GM23338 (cell line): ENCODE measurements at regions not wholly inside any gene's neighbourhood (a gene's known extent, or its start where the extent isn't known, plus 50 kb on each side); places are given as distances from the start of the nearest gene placed in this dataset.

ENCODE experiments used
- ATAC-seq: fragments of 200-7000 bp; cut with Tn5 transposase; 3 replicates; pipeline ENCODE4 v1.9.1; 2020
- DNase-seq: peaks from one replicate; pipeline ENCODE4 v3.0.0-alpha.2; 2015; ENCODE audit warnings: low spot score
- H2AFZ ChIP-seq: fragments of 200-600 bp; sonication (generic); 2 replicates; pipeline ENCODE4 v1.8.0; 2016; ENCODE audit warnings: antibody characterized with exemption, mild to moderate bottlenecking, moderate library complexity
- H3F3A ChIP-seq: fragments of 200-600 bp; sonication (generic); replicated peaks from 2 replicates; pipeline ENCODE4 v1.8.0; 2017; ENCODE audit warnings: antibody characterized with exemption, mixed run types, low read depth
- H3K27ac ChIP-seq: fragments of 200-600 bp; sonication (generic); 2 replicates; pipeline ENCODE4 v1.6.1; 2016; ENCODE audit warnings: low read depth
- H3K27me3 ChIP-seq: fragments of 200-600 bp; sonication (generic); 2 replicates; pipeline ENCODE4 v1.8.0; 2016; ENCODE audit warnings: mild to moderate bottlenecking, mixed run types, moderate library complexity; ENCODE audit not compliant: insufficient read depth
- H3K36me3 ChIP-seq: fragments of 200-600 bp; sonication (generic); 2 replicates; pipeline ENCODE4 v1.8.0; 2016; ENCODE audit warnings: mild to moderate bottlenecking; ENCODE audit not compliant: insufficient read depth
- H3K4me1 ChIP-seq: fragments of 200-600 bp; sonication (generic); 2 replicates; pipeline ENCODE4 v1.8.0; 2016; ENCODE audit warnings: mild to moderate bottlenecking, moderate library complexity; ENCODE audit not compliant: insufficient read depth
- H3K4me2 ChIP-seq: fragments of 200-600 bp; sonication (generic); 2 replicates; pipeline ENCODE4 v1.7.1; 2017; ENCODE audit warnings: mixed run types
- H3K4me3 ChIP-seq: fragments of 200-600 bp; sonication (generic); 2 replicates; pipeline ENCODE4 v1.6.1; 2016; ENCODE audit warnings: mixed run types
- H3K79me2 ChIP-seq: fragments of 200-600 bp; sonication (generic); replicated peaks from 2 replicates; pipeline ENCODE4 v1.8.0; 2017; ENCODE audit warnings: mild to moderate bottlenecking; ENCODE audit not compliant: insufficient read depth
- H3K9me2 ChIP-seq: fragments of 200-600 bp; sonication (generic); 2 replicates; pipeline ENCODE4 v1.8.0; 2017; ENCODE audit not compliant: insufficient read depth
- H4K20me1 ChIP-seq: fragments of 200-600 bp; sonication (generic); replicated peaks from 2 replicates; pipeline ENCODE4 v1.8.0; 2017; ENCODE audit warnings: mild to moderate bottlenecking; ENCODE audit not compliant: insufficient read depth
- H3K27ac Mint-ChIP-seq: 2 replicates; pipeline ENCODE4 v1.8.0; 2020; ENCODE audit warnings: inconsistent platforms, mild to moderate bottlenecking, moderate library complexity, mixed read lengths
- H3K27me3 Mint-ChIP-seq: 3 replicates; pipeline ENCODE4 v1.8.0; 2022; ENCODE audit warnings: low read depth, mild to moderate bottlenecking, moderate library complexity, mixed read lengths, inconsistent platforms; ENCODE audit not compliant: insufficient read depth, poor library complexity
- H3K36me3 Mint-ChIP-seq: 3 replicates; pipeline ENCODE4 v1.8.0; 2021; ENCODE audit warnings: low read depth, mild to moderate bottlenecking, inconsistent platforms, moderate library complexity, mixed read lengths
- H3K4me1 Mint-ChIP-seq: 3 replicates; pipeline ENCODE4 v1.8.0; 2020; ENCODE audit warnings: mild to moderate bottlenecking, inconsistent platforms, mixed read lengths
- H3K4me3 Mint-ChIP-seq: 3 replicates; pipeline ENCODE4 v1.8.0; 2021; ENCODE audit warnings: moderate library complexity, mild to moderate bottlenecking, inconsistent platforms, mixed read lengths
- H3K9me3 Mint-ChIP-seq: 3 replicates; pipeline ENCODE4 v1.8.0; 2020; ENCODE audit warnings: moderate library complexity, mild to moderate bottlenecking, inconsistent platforms, mixed read lengths
- CREB1 ChIP-seq: fragments of 250-450 bp; sonication (Bioruptor Pico); IDR thresholded peaks from 2 replicates; pipeline ENCODE4 v1.5.0; 2020; ENCODE audit warnings: low read depth, mild to moderate bottlenecking, moderate library complexity
- EZH2 ChIP-seq: fragments of 200-600 bp; sonication (generic); IDR thresholded peaks from one replicate; pipeline ENCODE4 v1.8.0; 2017; ENCODE audit warnings: antibody characterized with exemption, mild to moderate bottlenecking, low read depth; ENCODE audit not compliant: unreplicated experiment
- EZH2phosphoT487 ChIP-seq: fragments of 200-600 bp; sonication (generic); IDR thresholded peaks from one replicate; pipeline ENCODE4 v1.8.1; 2018; ENCODE audit warnings: antibody characterized with exemption; ENCODE audit not compliant: unreplicated experiment
- JUNB ChIP-seq: IDR thresholded peaks from one replicate; pipeline ENCODE4 v1.6.1; 2016; ENCODE audit warnings: antibody characterized with exemption; ENCODE audit not compliant: unreplicated experiment
- NANOG ChIP-seq: IDR thresholded peaks from 2 replicates; pipeline ENCODE4 v1.6.1; 2016; ENCODE audit warnings: antibody characterized with exemption, borderline replicate concordance
- POLR2AphosphoS5 ChIP-seq: IDR thresholded peaks from 2 replicates; pipeline ENCODE4 v1.6.1; 2016; ENCODE audit warnings: antibody characterized with exemption, low read depth
- STAT1 ChIP-seq: IDR thresholded peaks from one replicate; pipeline ENCODE4 v1.6.1; 2016; ENCODE audit warnings: antibody characterized with exemption; ENCODE audit not compliant: unreplicated experiment
- ZNF114 ChIP-seq: fragments of 250-450 bp; sonication (Bioruptor Pico); IDR thresholded peaks from 2 replicates; pipeline ENCODE4 v1.5.0; 2020; ENCODE audit warnings: mild to moderate bottlenecking, moderate library complexity
- ZNF331 ChIP-seq: fragments of 250-450 bp; sonication (Bioruptor Pico); IDR thresholded peaks from 2 replicates; pipeline ENCODE4 v1.5.0; 2020; ENCODE audit warnings: low read depth, mild to moderate bottlenecking, moderate library complexity
- TF ChIP-seq, protein P1 (sequence below): IDR thresholded peaks from one replicate; pipeline ENCODE4 v1.6.1; 2018; ENCODE audit warnings: antibody characterized with exemption; ENCODE audit not compliant: unreplicated experiment
- TF ChIP-seq, protein P2 (sequence below), 2 experiments: fragments of 200-600 bp in 1 of 2; sonication (generic) in 1 of 2; conservative IDR thresholded peaks; 2 replicates each; pipeline versions ENCODE4 v1.5.1 to v1.6.1; 2016 to 2017; ENCODE audit warnings: antibody characterized with exemption in 2 of 2, low read depth in 2 of 2, mild to moderate bottlenecking in 2 of 2, moderate library complexity in 1 of 2
- TF ChIP-seq, protein P3 (sequence below): fragments of 250-450 bp; sonication (Bioruptor Pico); IDR thresholded peaks from 2 replicates; pipeline ENCODE4 v1.5.0; 2020; ENCODE audit warnings: mild to moderate bottlenecking, moderate library complexity
- TF ChIP-seq, protein P4 (sequence below): IDR thresholded peaks from 2 replicates; pipeline ENCODE4 v1.6.1; 2016; ENCODE audit warnings: antibody characterized with exemption

DNA sequence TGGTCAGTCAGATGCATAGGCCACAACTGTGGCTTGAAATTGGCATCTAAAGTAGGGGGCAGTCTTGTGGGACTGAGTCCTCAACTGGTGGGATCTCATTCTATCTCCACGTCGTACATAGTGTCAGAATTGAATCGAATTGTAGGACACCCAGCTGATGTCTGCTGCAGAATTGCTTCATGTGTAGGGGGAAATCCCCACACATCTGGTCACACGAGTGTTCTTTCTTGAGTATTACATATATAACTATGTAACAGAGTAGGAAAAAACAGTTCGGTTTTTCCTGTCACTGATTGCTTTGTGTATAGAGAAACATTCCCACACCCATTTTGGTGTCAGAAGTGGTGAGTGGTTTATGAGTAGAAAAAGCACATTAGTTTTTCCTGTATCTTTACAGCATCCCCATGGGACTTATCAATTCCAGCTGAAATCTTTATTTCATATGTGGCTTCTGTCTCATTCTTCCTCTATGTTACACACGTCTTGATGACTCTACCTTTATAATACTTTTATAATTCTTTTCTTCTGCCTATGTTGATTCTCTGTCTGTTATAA lies 79.4 kb upstream of the PCGF5 start:
- H3K4me3 Mint-ChIP-seq: no peak overlapping the region
- ATAC-seq (no peak), DNase-seq (no peak)
- Histone ChIP-seq H2AFZ (no peak overlapping the region), H3K4me1 (no peaks in the 10 kb centered on the region), H3K4me3 (no peak overlapping the region), H3K27ac (no peak overlapping the region), H3K9me2 (no peaks in the 10 kb centered on the region), H3K79me2 (no peaks in the 10 kb centered on the region), H3K27me3 (no peaks in the 10 kb centered on the region), H3K36me3 (no peaks in the 10 kb centered on the region), H3F3A (no peaks in the 10 kb centered on the region), H4K20me1 (no peaks in the 10 kb centered on the region), H3K4me2 (no peak overlapping the region)
- no peaks in the 10 kb centered on the region for H3K36me3 Mint-ChIP-seq
- TF ChIP-seq ZNF114 (CRISPR knock-in tag) (no peak), CREB1 (no peak), EZH2phosphoT487 (no peak), NANOG (no peak), POLR2AphosphoS5 (no peak), ZNF331 (CRISPR knock-in tag) (no peak), STAT1 (no peak), EZH2 (no peak), JUNB (no peak)
- TF ChIP-seq, protein P1, sequence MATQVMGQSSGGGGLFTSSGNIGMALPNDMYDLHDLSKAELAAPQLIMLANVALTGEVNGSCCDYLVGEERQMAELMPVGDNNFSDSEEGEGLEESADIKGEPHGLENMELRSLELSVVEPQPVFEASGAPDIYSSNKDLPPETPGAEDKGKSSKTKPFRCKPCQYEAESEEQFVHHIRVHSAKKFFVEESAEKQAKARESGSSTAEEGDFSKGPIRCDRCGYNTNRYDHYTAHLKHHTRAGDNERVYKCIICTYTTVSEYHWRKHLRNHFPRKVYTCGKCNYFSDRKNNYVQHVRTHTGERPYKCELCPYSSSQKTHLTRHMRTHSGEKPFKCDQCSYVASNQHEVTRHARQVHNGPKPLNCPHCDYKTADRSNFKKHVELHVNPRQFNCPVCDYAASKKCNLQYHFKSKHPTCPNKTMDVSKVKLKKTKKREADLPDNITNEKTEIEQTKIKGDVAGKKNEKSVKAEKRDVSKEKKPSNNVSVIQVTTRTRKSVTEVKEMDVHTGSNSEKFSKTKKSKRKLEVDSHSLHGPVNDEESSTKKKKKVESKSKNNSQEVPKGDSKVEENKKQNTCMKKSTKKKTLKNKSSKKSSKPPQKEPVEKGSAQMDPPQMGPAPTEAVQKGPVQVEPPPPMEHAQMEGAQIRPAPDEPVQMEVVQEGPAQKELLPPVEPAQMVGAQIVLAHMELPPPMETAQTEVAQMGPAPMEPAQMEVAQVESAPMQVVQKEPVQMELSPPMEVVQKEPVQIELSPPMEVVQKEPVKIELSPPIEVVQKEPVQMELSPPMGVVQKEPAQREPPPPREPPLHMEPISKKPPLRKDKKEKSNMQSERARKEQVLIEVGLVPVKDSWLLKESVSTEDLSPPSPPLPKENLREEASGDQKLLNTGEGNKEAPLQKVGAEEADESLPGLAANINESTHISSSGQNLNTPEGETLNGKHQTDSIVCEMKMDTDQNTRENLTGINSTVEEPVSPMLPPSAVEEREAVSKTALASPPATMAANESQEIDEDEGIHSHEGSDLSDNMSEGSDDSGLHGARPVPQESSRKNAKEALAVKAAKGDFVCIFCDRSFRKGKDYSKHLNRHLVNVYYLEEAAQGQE: no peak
- TF ChIP-seq, protein P2, sequence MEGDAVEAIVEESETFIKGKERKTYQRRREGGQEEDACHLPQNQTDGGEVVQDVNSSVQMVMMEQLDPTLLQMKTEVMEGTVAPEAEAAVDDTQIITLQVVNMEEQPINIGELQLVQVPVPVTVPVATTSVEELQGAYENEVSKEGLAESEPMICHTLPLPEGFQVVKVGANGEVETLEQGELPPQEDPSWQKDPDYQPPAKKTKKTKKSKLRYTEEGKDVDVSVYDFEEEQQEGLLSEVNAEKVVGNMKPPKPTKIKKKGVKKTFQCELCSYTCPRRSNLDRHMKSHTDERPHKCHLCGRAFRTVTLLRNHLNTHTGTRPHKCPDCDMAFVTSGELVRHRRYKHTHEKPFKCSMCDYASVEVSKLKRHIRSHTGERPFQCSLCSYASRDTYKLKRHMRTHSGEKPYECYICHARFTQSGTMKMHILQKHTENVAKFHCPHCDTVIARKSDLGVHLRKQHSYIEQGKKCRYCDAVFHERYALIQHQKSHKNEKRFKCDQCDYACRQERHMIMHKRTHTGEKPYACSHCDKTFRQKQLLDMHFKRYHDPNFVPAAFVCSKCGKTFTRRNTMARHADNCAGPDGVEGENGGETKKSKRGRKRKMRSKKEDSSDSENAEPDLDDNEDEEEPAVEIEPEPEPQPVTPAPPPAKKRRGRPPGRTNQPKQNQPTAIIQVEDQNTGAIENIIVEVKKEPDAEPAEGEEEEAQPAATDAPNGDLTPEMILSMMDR (conservative IDR thresholded peaks at IDR 0.05; ENCODE audit: low read depth in 2 of 2): no peak
- TF ChIP-seq, protein P3, sequence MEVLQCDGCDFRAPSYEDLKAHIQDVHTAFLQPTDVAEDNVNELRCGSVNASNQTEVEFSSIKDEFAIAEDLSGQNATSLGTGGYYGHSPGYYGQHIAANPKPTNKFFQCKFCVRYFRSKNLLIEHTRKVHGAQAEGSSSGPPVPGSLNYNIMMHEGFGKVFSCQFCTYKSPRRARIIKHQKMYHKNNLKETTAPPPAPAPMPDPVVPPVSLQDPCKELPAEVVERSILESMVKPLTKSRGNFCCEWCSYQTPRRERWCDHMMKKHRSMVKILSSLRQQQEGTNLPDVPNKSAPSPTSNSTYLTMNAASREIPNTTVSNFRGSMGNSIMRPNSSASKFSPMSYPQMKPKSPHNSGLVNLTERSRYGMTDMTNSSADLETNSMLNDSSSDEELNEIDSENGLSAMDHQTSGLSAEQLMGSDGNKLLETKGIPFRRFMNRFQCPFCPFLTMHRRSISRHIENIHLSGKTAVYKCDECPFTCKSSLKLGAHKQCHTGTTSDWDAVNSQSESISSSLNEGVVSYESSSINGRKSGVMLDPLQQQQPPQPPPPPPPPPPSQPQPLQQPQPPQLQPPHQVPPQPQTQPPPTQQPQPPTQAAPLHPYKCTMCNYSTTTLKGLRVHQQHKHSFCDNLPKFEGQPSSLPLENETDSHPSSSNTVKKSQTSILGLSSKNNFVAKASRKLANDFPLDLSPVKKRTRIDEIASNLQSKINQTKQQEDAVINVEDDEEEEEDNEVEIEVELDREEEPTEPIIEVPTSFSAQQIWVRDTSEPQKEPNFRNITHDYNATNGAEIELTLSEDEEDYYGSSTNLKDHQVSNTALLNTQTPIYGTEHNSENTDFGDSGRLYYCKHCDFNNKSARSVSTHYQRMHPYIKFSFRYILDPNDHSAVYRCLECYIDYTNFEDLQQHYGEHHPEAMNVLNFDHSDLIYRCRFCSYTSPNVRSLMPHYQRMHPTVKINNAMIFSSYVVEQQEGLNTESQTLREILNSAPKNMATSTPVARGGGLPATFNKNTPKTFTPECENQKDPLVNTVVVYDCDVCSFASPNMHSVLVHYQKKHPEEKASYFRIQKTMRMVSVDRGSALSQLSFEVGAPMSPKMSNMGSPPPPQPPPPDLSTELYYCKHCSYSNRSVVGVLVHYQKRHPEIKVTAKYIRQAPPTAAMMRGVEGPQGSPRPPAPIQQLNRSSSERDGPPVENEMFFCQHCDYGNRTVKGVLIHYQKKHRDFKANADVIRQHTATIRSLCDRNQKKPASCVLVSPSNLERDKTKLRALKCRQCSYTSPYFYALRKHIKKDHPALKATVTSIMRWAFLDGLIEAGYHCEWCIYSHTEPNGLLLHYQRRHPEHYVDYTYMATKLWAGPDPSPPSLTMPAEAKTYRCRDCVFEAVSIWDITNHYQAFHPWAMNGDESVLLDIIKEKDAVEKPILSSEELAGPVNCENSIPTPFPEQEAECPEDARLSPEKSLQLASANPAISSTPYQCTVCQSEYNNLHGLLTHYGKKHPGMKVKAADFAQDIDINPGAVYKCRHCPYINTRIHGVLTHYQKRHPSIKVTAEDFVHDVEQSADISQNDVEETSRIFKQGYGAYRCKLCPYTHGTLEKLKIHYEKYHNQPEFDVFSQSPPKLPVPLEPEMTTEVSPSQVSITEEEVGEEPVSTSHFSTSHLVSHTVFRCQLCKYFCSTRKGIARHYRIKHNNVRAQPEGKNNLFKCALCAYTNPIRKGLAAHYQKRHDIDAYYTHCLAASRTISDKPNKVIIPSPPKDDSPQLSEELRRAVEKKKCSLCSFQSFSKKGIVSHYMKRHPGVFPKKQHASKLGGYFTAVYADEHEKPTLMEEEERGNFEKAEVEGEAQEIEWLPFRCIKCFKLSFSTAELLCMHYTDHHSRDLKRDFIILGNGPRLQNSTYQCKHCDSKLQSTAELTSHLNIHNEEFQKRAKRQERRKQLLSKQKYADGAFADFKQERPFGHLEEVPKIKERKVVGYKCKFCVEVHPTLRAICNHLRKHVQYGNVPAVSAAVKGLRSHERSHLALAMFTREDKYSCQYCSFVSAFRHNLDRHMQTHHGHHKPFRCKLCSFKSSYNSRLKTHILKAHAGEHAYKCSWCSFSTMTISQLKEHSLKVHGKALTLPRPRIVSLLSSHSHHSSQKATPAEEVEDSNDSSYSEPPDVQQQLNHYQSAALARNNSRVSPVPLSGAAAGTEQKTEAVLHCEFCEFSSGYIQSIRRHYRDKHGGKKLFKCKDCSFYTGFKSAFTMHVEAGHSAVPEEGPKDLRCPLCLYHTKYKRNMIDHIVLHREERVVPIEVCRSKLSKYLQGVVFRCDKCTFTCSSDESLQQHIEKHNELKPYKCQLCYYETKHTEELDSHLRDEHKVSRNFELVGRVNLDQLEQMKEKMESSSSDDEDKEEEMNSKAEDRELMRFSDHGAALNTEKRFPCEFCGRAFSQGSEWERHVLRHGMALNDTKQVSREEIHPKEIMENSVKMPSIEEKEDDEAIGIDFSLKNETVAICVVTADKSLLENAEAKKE (CRISPR knock-in tag): no peak
- TF ChIP-seq, protein P4, sequence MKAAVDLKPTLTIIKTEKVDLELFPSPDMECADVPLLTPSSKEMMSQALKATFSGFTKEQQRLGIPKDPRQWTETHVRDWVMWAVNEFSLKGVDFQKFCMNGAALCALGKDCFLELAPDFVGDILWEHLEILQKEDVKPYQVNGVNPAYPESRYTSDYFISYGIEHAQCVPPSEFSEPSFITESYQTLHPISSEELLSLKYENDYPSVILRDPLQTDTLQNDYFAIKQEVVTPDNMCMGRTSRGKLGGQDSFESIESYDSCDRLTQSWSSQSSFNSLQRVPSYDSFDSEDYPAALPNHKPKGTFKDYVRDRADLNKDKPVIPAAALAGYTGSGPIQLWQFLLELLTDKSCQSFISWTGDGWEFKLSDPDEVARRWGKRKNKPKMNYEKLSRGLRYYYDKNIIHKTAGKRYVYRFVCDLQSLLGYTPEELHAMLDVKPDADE: no peak
- H3K27me3 Mint-ChIP-seq: no peaks in the 10 kb centered on the region
- H3K9me3 Mint-ChIP-seq: no peaks in the 10 kb centered on the region
- H3K27ac Mint-ChIP-seq: no peak overlapping the region
- no peaks in the 10 kb centered on the region for H3K4me1 Mint-ChIP-seq
